Activated CD8-positive, alpha-beta T cell treated with anti-CD3 and anti-CD28 coated beads for 36 hours (primary cell): ENCODE measurements at regions not wholly inside any gene's neighbourhood (a gene's known extent, or its start where the extent isn't known, plus 50 kb on each side); places are given as distances from the start of the nearest gene placed in this dataset.
"Not testable (repeated sequence)": the region's sequence is repeated elsewhere in the genome, so short reads cannot be mapped to it uniquely, and the experiment has no call there.

Experiments used
- ATAC-seq: fragments of 200-7000 bp; cut with Tn5 transposase; one replicate; pipeline ENCODE4 v1.10.0; 2021; ENCODE audit warnings: mild to moderate bottlenecking, moderate library complexity
- CTCF ChIA-PET: fragments of 350-600 bp; sonication (Branson Sonifier 250); formaldehyde crosslinking; loops from one replicate; lab custom pipeline; 2021; ENCODE audit warnings: antibody characterized with exemption; lab: Charles Lee
- POLR2A ChIA-PET: fragments of 350-600 bp; sonication (Branson Sonifier 250); formaldehyde crosslinking; loops from one replicate; lab custom pipeline; 2021; ENCODE audit warnings: antibody characterized with exemption; lab: Charles Lee
- DNase-seq: peaks from one replicate; pipeline ENCODE4 v3.0.0-alpha.2; 2020
- H3K27ac Mint-ChIP-seq: one replicate; pipeline ENCODE4 v1.8.0; 2021; ENCODE audit warnings: mild to moderate bottlenecking, mixed read lengths
- H3K27me3 Mint-ChIP-seq: one replicate; pipeline ENCODE4 v1.8.0; 2021; ENCODE audit warnings: mixed read lengths
- H3K36me3 Mint-ChIP-seq: one replicate; pipeline ENCODE4 v1.8.0; 2021; ENCODE audit warnings: low read depth, mixed read lengths
- H3K4me1 Mint-ChIP-seq: one replicate; pipeline ENCODE4 v1.8.0; 2021; ENCODE audit warnings: low read depth, mixed read lengths
- H3K4me3 Mint-ChIP-seq: one replicate; pipeline ENCODE4 v1.8.0; 2021; ENCODE audit warnings: mild to moderate bottlenecking, moderate library complexity, mixed read lengths
- H3K9me3 Mint-ChIP-seq: one replicate; pipeline ENCODE4 v1.8.0; 2021; ENCODE audit warnings: mixed read lengths
- CTCF ChIP-seq: fragments of 200-600 bp; IDR thresholded peaks from one replicate; pipeline ENCODE4 v1.8.0; 2022; ENCODE audit warnings: antibody characterized with exemption, mild to moderate bottlenecking
- intact Hi-C: fragments of 100-400 bp; cut with micrococcal nuclease; formaldehyde crosslinking; loops from one replicate; pipeline ENCODE4 v1.10.0; 2022

GRCh38 chr12:30533558-30534265 lies 162.0 kb downstream of the IPO8 start:
- no peak for TF ChIP-seq CTCF
- DNase-seq (no peak), ATAC-seq (no peak)
- Mint-ChIP-seq H3K9me3 (no peaks in the 10 kb centered on the region), H3K4me3 (no peak overlapping the region), H3K27me3 (peaks cover 4% of the 10 kb centered on the region), H3K36me3 (no peaks in the 10 kb centered on the region), H3K4me1 (no peaks in the 10 kb centered on the region), H3K27ac (no peak overlapping the region)
- ChIA-PET POLR2A (no interaction called here), CTCF (interaction anchor here (0.7 kb wide), 1 partner anchor 1013 kb away, joined by 3 read pairs; no protein-coding TSS in a partner anchor)
- intact Hi-C loops, result no loop called here

DNA sequence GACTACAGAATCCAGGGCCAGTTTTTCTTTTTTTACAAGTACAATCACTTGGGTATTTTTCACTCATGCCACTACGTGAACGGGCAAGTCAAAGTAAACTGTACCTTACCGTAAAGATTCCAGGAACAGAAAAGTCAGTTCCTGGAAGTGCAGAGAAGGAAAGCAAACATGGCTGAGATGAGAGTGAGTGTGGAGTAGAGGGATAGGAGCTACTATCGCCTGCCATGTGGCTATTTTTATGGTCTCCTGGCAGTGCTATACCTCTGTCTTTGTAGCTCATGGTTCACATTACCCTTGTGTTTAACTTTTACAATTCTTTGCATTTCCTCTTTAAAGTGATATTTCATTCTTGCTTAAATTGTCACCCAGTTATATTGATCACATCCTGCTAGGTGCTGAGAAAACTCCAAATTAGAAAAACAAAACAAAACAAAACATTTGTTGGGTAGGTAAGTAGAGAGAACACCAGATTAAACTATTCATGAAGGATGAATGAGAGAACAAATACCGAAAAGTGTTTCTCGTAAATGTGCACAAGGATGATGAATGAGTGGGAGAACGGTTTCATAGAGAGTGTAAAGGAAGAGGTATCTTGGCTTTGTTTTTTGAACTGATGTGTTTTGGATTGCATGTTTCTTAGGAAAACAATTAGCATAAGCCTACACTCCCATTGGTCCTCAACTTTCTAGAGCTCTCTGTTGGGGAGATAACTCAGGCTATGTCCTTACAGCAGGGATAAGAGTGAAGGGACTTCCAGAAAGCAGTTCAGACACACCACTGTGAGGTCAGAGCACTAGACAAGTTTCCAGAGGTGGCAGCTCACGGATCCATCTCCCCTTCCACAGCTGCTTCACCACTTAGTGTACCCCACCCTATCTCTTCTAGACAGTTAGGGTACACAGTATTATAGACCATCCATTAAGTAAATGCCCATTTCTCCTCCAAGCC lies 163.7 kb downstream of the IPO8 start:
- Mint-ChIP-seq H3K9me3 (no peaks in the 10 kb centered on the region), H3K27ac (no peak overlapping the region), H3K36me3 (no peaks in the 10 kb centered on the region), H3K27me3 (peaks cover 10% of the 10 kb centered on the region), H3K4me1 (no peaks in the 10 kb centered on the region), H3K4me3 (no peak overlapping the region)
- DNase-seq (no peak), ATAC-seq (no peak)
- ChIA-PET POLR2A (no interaction called here), CTCF (no interaction called here)
- no peak for TF ChIP-seq CTCF
- intact Hi-C loops, result no loop called here

GRCh38 chr12:30529489-30530269 lies 166.0 kb downstream of the IPO8 start:
- Mint-ChIP-seq H3K9me3 (no peaks in the 10 kb centered on the region), H3K27me3 (peaks cover 10% of the 10 kb centered on the region), H3K4me1 (no peaks in the 10 kb centered on the region), H3K4me3 (no peak overlapping the region), H3K36me3 (no peaks in the 10 kb centered on the region), H3K27ac (no peak overlapping the region)
- intact Hi-C loops, result no loop called here
- CTCF ChIA-PET, result no interaction called here
- DNase-seq (no peak), ATAC-seq (no peak)
- TF ChIP-seq CTCF, result no peak
- POLR2A ChIA-PET, result no interaction called here

- no peak for TF ChIP-seq CTCF
- Mint-ChIP-seq H3K4me3 (no peak overlapping the region), H3K27ac (no peak overlapping the region), H3K36me3 (no peaks in the 10 kb centered on the region), H3K4me1 (no peaks in the 10 kb centered on the region), H3K9me3 (no peaks in the 10 kb centered on the region), H3K27me3 (peaks cover 6% of the 10 kb centered on the region)
- ChIA-PET POLR2A (no interaction called here), CTCF (no interaction called here)
- DNase-seq (no peak), ATAC-seq (no peak)
- intact Hi-C loops, result no loop called here
Measured at GRCh38 chr12:30525171-30525570, 170.5 kb downstream of the IPO8 start.

GRCh38 chr12:30520285-30520684 lies 175.4 kb downstream of the IPO8 start:
- H3K36me3 Mint-ChIP-seq, H3K4me3 Mint-ChIP-seq, CTCF ChIA-PET, H3K27ac Mint-ChIP-seq, DNase-seq, H3K4me1 Mint-ChIP-seq, POLR2A ChIA-PET, intact Hi-C loops, ATAC-seq, H3K27me3 Mint-ChIP-seq, H3K9me3 Mint-ChIP-seq: not testable (repeated sequence)
